RWPE1 (cell line): ENCODE measurements at regions not wholly inside any gene's neighbourhood (a gene's known extent, or its start where the extent isn't known, plus 50 kb on each side); places are given as distances from the start of the nearest gene placed in this dataset.

Experiments used
- CTCF ChIA-PET: fragments of 350-600 bp; sonication (Branson Sonifier 250); formaldehyde crosslinking; extraction: SDS; loops from one replicate; lab custom pipeline; 2021; lab: Yijun Ruan, JAX
- POLR2A ChIA-PET: fragments of 400-600 bp; formaldehyde crosslinking; extraction: SDS; loops from one replicate; lab custom pipeline; 2020; ENCODE audit warnings: antibody characterized with exemption; ENCODE audit not compliant: low non-redundant PET; lab: Yijun Ruan, JAX
- DNase-seq: peaks from one replicate; pipeline ENCODE4 v3.0.0; 2012; ENCODE audit warnings: low spot score
- H3K27ac ChIP-seq: fragments of 450-650 bp; 2 replicates; pipeline ENCODE4 v1.5.1; 2017
- CTCF ChIP-seq: fragments of 450-650 bp; conservative IDR thresholded peaks from 2 replicates; pipeline ENCODE4 v1.5.1; 2017; ENCODE audit warnings: low read depth, mild to moderate bottlenecking

- TF ChIP-seq CTCF = no peak
- no peak overlapping the region for H3K27ac ChIP-seq
- DNase-seq = peak; percentile 23
- POLR2A ChIA-PET = no interaction called here
- CTCF ChIA-PET = interaction anchor here (0.7 kb wide), 1 partner anchor 138 kb away, joined by 4 read pairs; no protein-coding TSS in a partner anchor
These were observed 217.0 kb upstream of the CIBAR2 start for GRCh38 chr16:85329059-85329812.

GRCh38 chr16:85330006-85330693, 217.9 kb upstream of the CIBAR2 start:
- ChIA-PET POLR2A (no interaction called here), CTCF (interaction anchor here (0.6 kb wide), 1 partner anchor 77 kb away, joined by 3 read pairs; no protein-coding TSS in a partner anchor)
- no peak for TF ChIP-seq CTCF
- DNase-seq = no peak
- H3K27ac ChIP-seq = 0 out of 2 replicates have a peak overlapping the region, but pooled peaks have one; percentile 17

- peak; percentile 45 for TF ChIP-seq CTCF
- ChIA-PET CTCF (interaction anchor here (0.8 kb wide), 1 partner anchor 34 kb away, joined by 6 read pairs; no protein-coding TSS in a partner anchor), POLR2A (no interaction called here)
- H3K27ac ChIP-seq = 0 out of 2 replicates have a peak overlapping the region, but pooled peaks have one; percentile 17
- peak; percentile 61 for DNase-seq
These were observed 218.5 kb upstream of the CIBAR2 start for GRCh38 chr16:85330694-85331188.

- ChIA-PET CTCF (interaction anchor here (0.5 to 1.0 kb wide), 4 partner anchors 40 to 392 kb away, joined by 3 to 5 read pairs (median 4); no protein-coding TSS in a partner anchor), POLR2A (no interaction called here)
- TF ChIP-seq CTCF = no peak
- H3K27ac ChIP-seq = peak overlapping the region; percentile 40
- DNase-seq = peak; percentile 63
These were observed 219.4 kb upstream of the CIBAR2 start for GRCh38 chr16:85331688-85332087.

- ChIA-PET POLR2A (no interaction called here), CTCF (interaction anchor here (0.5 to 1.0 kb wide), 3 partner anchors 79 to 392 kb away, joined by 3 to 5 read pairs (median 4); no protein-coding TSS in a partner anchor)
- H3K27ac ChIP-seq = peak overlapping the region; percentile 40
- no peak for TF ChIP-seq CTCF
- no peak for DNase-seq
These were observed 219.9 kb upstream of the CIBAR2 start for GRCh38 chr16:85332175-85332574.

GRCh38 chr16:85333337-85333736, 221.1 kb upstream of the CIBAR2 start:
- ChIA-PET CTCF (interaction anchor here (1.1 kb wide), 1 partner anchor 36 kb away, joined by 4 read pairs; no protein-coding TSS in a partner anchor), POLR2A (interaction anchor here (1.1 kb wide), 1 partner anchor 14 kb away, joined by 5 read pairs; no protein-coding TSS in a partner anchor)
- no peak for DNase-seq
- TF ChIP-seq CTCF = no peak
- H3K27ac ChIP-seq = no peak overlapping the region
